Activated CD4-positive, alpha-beta memory T cell treated with anti-CD3 and anti-CD28 coated beads for 36 hours (primary cell): ENCODE measurements at regions not wholly inside any gene's neighbourhood (a gene's known extent, or its start where the extent isn't known, plus 50 kb on each side); places are given as distances from the start of the nearest gene placed in this dataset.
"Not testable (repeated sequence)": the region's sequence is repeated elsewhere in the genome, so short reads cannot be mapped to it uniquely, and the experiment has no call there.

Source experiments
- CTCF ChIA-PET: fragments of 350-600 bp; sonication (Branson Sonifier 250); formaldehyde crosslinking; loops from one replicate; lab custom pipeline; 2021; ENCODE audit warnings: antibody characterized with exemption, inconsistent platforms; lab: Charles Lee
- POLR2A ChIA-PET: fragments of 350-600 bp; sonication (Branson Sonifier 250); formaldehyde crosslinking; loops from one replicate; lab custom pipeline; 2021; ENCODE audit warnings: antibody characterized with exemption; lab: Charles Lee
- DNase-seq: peaks from one replicate; pipeline ENCODE4 v3.0.0-alpha.2; 2020
- H3K27ac Mint-ChIP-seq: one replicate; pipeline ENCODE4 v1.8.0; 2021; ENCODE audit warnings: mixed read lengths
- H3K27me3 Mint-ChIP-seq: one replicate; pipeline ENCODE4 v1.8.0; 2021; ENCODE audit warnings: mixed read lengths
- H3K36me3 Mint-ChIP-seq: one replicate; pipeline ENCODE4 v1.8.0; 2021; ENCODE audit warnings: mixed read lengths
- H3K4me1 Mint-ChIP-seq: one replicate; pipeline ENCODE4 v1.8.0; 2021; ENCODE audit warnings: low read depth, mixed read lengths
- H3K4me3 Mint-ChIP-seq: one replicate; pipeline ENCODE4 v1.8.0; 2021; ENCODE audit warnings: mild to moderate bottlenecking, mixed read lengths
- H3K9me3 Mint-ChIP-seq: one replicate; pipeline ENCODE4 v1.8.0; 2021; ENCODE audit warnings: mixed read lengths
- intact Hi-C: fragments of 100-400 bp; cut with micrococcal nuclease; formaldehyde crosslinking; loops from one replicate; pipeline ENCODE4 v1.15.1; 2023

- ChIA-PET CTCF (no interaction called here), POLR2A (no interaction called here)
- no peaks in the 10 kb centered on the region for H3K27me3 Mint-ChIP-seq
These were observed 66.7 kb upstream of the DHX40 start for GRCh38 chr17:59498530-59499307.

GRCh38 chr17:59500086-59500655, 65.2 kb upstream of the DHX40 start:
- H3K9me3 Mint-ChIP-seq, H3K27me3 Mint-ChIP-seq, H3K4me3 Mint-ChIP-seq, CTCF ChIA-PET, POLR2A ChIA-PET, DNase-seq, intact Hi-C loops, H3K27ac Mint-ChIP-seq, H3K36me3 Mint-ChIP-seq, H3K4me1 Mint-ChIP-seq: not testable (repeated sequence)

More at GRCh38 chr17:59498530-59499307, 66.7 kb upstream of the DHX40 start:
- H3K27ac Mint-ChIP-seq = no peak overlapping the region
- no peak overlapping the region for H3K4me3 Mint-ChIP-seq
- H3K9me3 Mint-ChIP-seq = no peaks in the 10 kb centered on the region
- DNase-seq = no peak
- no peaks in the 10 kb centered on the region for H3K4me1 Mint-ChIP-seq
- intact Hi-C loops = no loop called here
- H3K36me3 Mint-ChIP-seq = no peaks in the 10 kb centered on the region

- Mint-ChIP-seq H3K27me3 (no peaks in the 10 kb centered on the region), H3K4me1 (no peaks in the 10 kb centered on the region), H3K4me3 (no peak overlapping the region), H3K9me3 (no peaks in the 10 kb centered on the region), H3K27ac (no peak overlapping the region), H3K36me3 (no peaks in the 10 kb centered on the region)
- no peak for DNase-seq
- intact Hi-C loops = no loop called here
- ChIA-PET CTCF (interaction anchor here (1.1 kb wide), 1 partner anchor 190 kb away, joined by 4 read pairs; no protein-coding TSS in a partner anchor), POLR2A (no interaction called here)
These were observed 63.7 kb upstream of the DHX40 start for GRCh38 chr17:59501690-59502089.

- no peak for DNase-seq
- POLR2A ChIA-PET = no interaction called here
- intact Hi-C loops = no loop called here
- H3K9me3 Mint-ChIP-seq = no peaks in the 10 kb centered on the region
- CTCF ChIA-PET = interaction anchor here (1.1 kb wide), 1 partner anchor 19 kb away, joined by 4 read pairs; no protein-coding TSS in a partner anchor
- no peaks in the 10 kb centered on the region for H3K4me1 Mint-ChIP-seq
- H3K36me3 Mint-ChIP-seq = no peaks in the 10 kb centered on the region
- H3K4me3 Mint-ChIP-seq = no peak overlapping the region
- H3K27ac Mint-ChIP-seq = no peak overlapping the region
- H3K27me3 Mint-ChIP-seq = no peaks in the 10 kb centered on the region
These were observed 62.6 kb upstream of the DHX40 start for GRCh38 chr17:59502800-59503199.

GRCh38 chr17:59503500-59503899, 61.9 kb upstream of the DHX40 start:
- intact Hi-C loops = no loop called here
- Mint-ChIP-seq H3K27ac (no peak overlapping the region), H3K4me3 (no peak overlapping the region), H3K27me3 (no peaks in the 10 kb centered on the region), H3K36me3 (no peaks in the 10 kb centered on the region), H3K4me1 (no peaks in the 10 kb centered on the region), H3K9me3 (no peaks in the 10 kb centered on the region)
- CTCF ChIA-PET = interaction anchor here (0.6 to 1.1 kb wide), 2 partner anchors 18 to 83 kb away, joined by 4 to 5 read pairs; no protein-coding TSS in a partner anchor
- POLR2A ChIA-PET = no interaction called here
- no peak for DNase-seq

- no peaks in the 10 kb centered on the region for H3K4me1 Mint-ChIP-seq
- H3K4me3 Mint-ChIP-seq = no peak overlapping the region
- no peaks in the 10 kb centered on the region for H3K9me3 Mint-ChIP-seq
- H3K27me3 Mint-ChIP-seq = no peaks in the 10 kb centered on the region
- H3K27ac Mint-ChIP-seq = no peak overlapping the region
- no peaks in the 10 kb centered on the region for H3K36me3 Mint-ChIP-seq
- ChIA-PET CTCF (interaction anchor here (0.5 kb wide), 1 partner anchor 238 kb away, joined by 3 read pairs; no protein-coding TSS in a partner anchor), POLR2A (no interaction called here)
- intact Hi-C loops = no loop called here
- no peak for DNase-seq
These were observed 60.6 kb upstream of the DHX40 start for GRCh38 chr17:59504821-59505220.

GRCh38 chr17:59505610-59506276, 59.7 kb upstream of the DHX40 start:
- ChIA-PET POLR2A (no interaction called here), CTCF (interaction anchor here (0.5 kb wide), 1 partner anchor 239 kb away, joined by 3 read pairs; no protein-coding TSS in a partner anchor)
- Mint-ChIP-seq H3K27ac (no peak overlapping the region), H3K4me1 (no peaks in the 10 kb centered on the region), H3K36me3 (no peaks in the 10 kb centered on the region), H3K27me3 (no peaks in the 10 kb centered on the region), H3K9me3 (no peaks in the 10 kb centered on the region), H3K4me3 (no peak overlapping the region)
- DNase-seq = no peak
- intact Hi-C loops = no loop called here

GRCh38 chr17:59506894-59507726, 58.3 kb upstream of the DHX40 start:
- Mint-ChIP-seq H3K4me3 (no peak overlapping the region), H3K27me3 (no peaks in the 10 kb centered on the region), H3K9me3 (no peaks in the 10 kb centered on the region), H3K36me3 (no peaks in the 10 kb centered on the region), H3K4me1 (no peaks in the 10 kb centered on the region), H3K27ac (no peak overlapping the region)
- DNase-seq = no peak
- intact Hi-C loops = no loop called here
- POLR2A ChIA-PET = no interaction called here
- CTCF ChIA-PET = interaction anchor here (1.3 to 1.9 kb wide), 2 partner anchors 12 to 14 kb away, joined by 3 to 9 read pairs; no protein-coding TSS in a partner anchor

GRCh38 chr17:59508999-59509625, 56.3 kb upstream of the DHX40 start:
- no peak for DNase-seq
- Mint-ChIP-seq H3K4me3 (no peak overlapping the region), H3K27ac (no peak overlapping the region), H3K9me3 (no peaks in the 10 kb centered on the region), H3K4me1 (no peaks in the 10 kb centered on the region), H3K36me3 (no peaks in the 10 kb centered on the region), H3K27me3 (peaks cover 1% of the 10 kb centered on the region)
- CTCF ChIA-PET = interaction anchor here (1.9 kb wide), 1 partner anchor 12 kb away, joined by 9 read pairs; no protein-coding TSS in a partner anchor
- POLR2A ChIA-PET = no interaction called here
- intact Hi-C loops = no loop called here

- intact Hi-C loops = no loop called here
- Mint-ChIP-seq H3K4me3 (no peak overlapping the region), H3K36me3 (no peaks in the 10 kb centered on the region), H3K4me1 (no peaks in the 10 kb centered on the region), H3K27ac (no peak overlapping the region), H3K27me3 (peaks cover 1% of the 10 kb centered on the region), H3K9me3 (no peaks in the 10 kb centered on the region)
- no peak for DNase-seq
- POLR2A ChIA-PET = no interaction called here
- CTCF ChIA-PET = interaction anchor here (0.8 to 0.9 kb wide), 2 partner anchors 9 to 12 kb away, joined by 4 to 6 read pairs; no protein-coding TSS in a partner anchor
These were observed 54.8 kb upstream of the DHX40 start for GRCh38 chr17:59510611-59511010.

- no peak for DNase-seq
- no peaks in the 10 kb centered on the region for H3K36me3 Mint-ChIP-seq
- CTCF ChIA-PET = interaction anchor here (3.3 kb wide), 1 partner anchor 10 kb away, joined by 15 read pairs; no protein-coding TSS in a partner anchor
- no peak overlapping the region for H3K27ac Mint-ChIP-seq
- H3K4me1 Mint-ChIP-seq = no peaks in the 10 kb centered on the region
- H3K27me3 Mint-ChIP-seq = peaks cover 1% of the 10 kb centered on the region
- H3K9me3 Mint-ChIP-seq = no peaks in the 10 kb centered on the region
- H3K4me3 Mint-ChIP-seq = no peak overlapping the region
- intact Hi-C loops = no loop called here
- POLR2A ChIA-PET = no interaction called here
These were observed 53.7 kb upstream of the DHX40 start for GRCh38 chr17:59511726-59512125.
